CD4-positive, alpha-beta T cell (primary cell): ENCODE measurements at regions not wholly inside any gene's neighbourhood (a gene's known extent, or its start where the extent isn't known, plus 50 kb on each side); places are given as distances from the start of the nearest gene placed in this dataset.

Experiments
- ATAC-seq: fragments of 200-7000 bp; cut with Tn5 transposase; one replicate; pipeline ENCODE4 v1.10.0; 2022; ENCODE audit warnings: mild to moderate bottlenecking; ENCODE audit not compliant: poor library complexity
- CTCF ChIA-PET: fragments of 350-600 bp; sonication (Branson Sonifier 250); formaldehyde crosslinking; loops from one replicate; lab custom pipeline; 2021; ENCODE audit warnings: antibody characterized with exemption, inconsistent platforms; lab: Charles Lee
- POLR2A ChIA-PET: fragments of 350-600 bp; sonication (Branson Sonifier 250); formaldehyde crosslinking; loops from one replicate; lab custom pipeline; 2021; ENCODE audit warnings: antibody characterized with exemption, inconsistent platforms; lab: Charles Lee
- DNase-seq, 14 experiments: peaks; one replicate each; pipeline ENCODE4 v3.0.0-alpha.2; 2013 to 2020; ENCODE audit warnings: mixed read lengths in 2 of 14
- H3K27ac ChIP-seq, 2 donors: one replicate each; pipeline versions ENCODE4 v1.5.1 to v1.7.0; 2013; ENCODE audit warnings: low read length in 2 of 2, low read depth in 1 of 2, mild to moderate bottlenecking in 1 of 2
- H3K27me3 ChIP-seq, 2 experiments: 1 replicate in 1 of 2; 2 replicates in 1 of 2; pipeline versions ENCODE4 v1.6.1 to v1.7.0; 2013; ENCODE audit warnings: low read length in 2 of 2, control low read depth in 1 of 2, mild to moderate bottlenecking in 1 of 2, moderate library complexity in 1 of 2; ENCODE audit not compliant: insufficient read depth in 2 of 2, control insufficient read depth in 1 of 2
- H3K36me3 ChIP-seq: one replicate; pipeline ENCODE4 v1.6.1; 2013; ENCODE audit warnings: low read length, control low read depth; ENCODE audit not compliant: insufficient read depth
- H3K4me1 ChIP-seq: one replicate; pipeline ENCODE4 v1.6.1; 2013; ENCODE audit warnings: low read length, control low read depth; ENCODE audit not compliant: insufficient read depth
- H3K4me3 ChIP-seq: one replicate; pipeline ENCODE4 v1.5.1; 2013; ENCODE audit warnings: mild to moderate bottlenecking, low read length, moderate library complexity
- H3K9me3 ChIP-seq, 2 experiments: 1 replicate in 1 of 2; 2 replicates in 1 of 2; pipeline versions ENCODE4 v1.6.1 to v1.7.0; 2013; ENCODE audit warnings: low read length in 2 of 2, mild to moderate bottlenecking in 2 of 2, control low read depth in 1 of 2, moderate library complexity in 1 of 2; ENCODE audit not compliant: control insufficient read depth in 1 of 2, insufficient read depth in 1 of 2
- H3K27ac Mint-ChIP-seq: one replicate; pipeline ENCODE4 v1.8.0; 2020; ENCODE audit warnings: mixed read lengths
- H3K27me3 Mint-ChIP-seq: one replicate; pipeline ENCODE4 v1.8.0; 2021; ENCODE audit warnings: mixed read lengths
- H3K36me3 Mint-ChIP-seq: one replicate; pipeline ENCODE4 v1.8.0; 2021; ENCODE audit warnings: low read depth, mixed read lengths
- H3K4me1 Mint-ChIP-seq: one replicate; pipeline ENCODE4 v1.8.0; 2021; ENCODE audit warnings: low read depth, mixed read lengths
- H3K4me3 Mint-ChIP-seq: one replicate; pipeline ENCODE4 v1.8.0; 2020; ENCODE audit warnings: mild to moderate bottlenecking, mixed read lengths
- H3K9me3 Mint-ChIP-seq: one replicate; pipeline ENCODE4 v1.8.0; 2020; ENCODE audit warnings: mixed read lengths
- CTCF ChIP-seq: fragments of 200-600 bp; IDR thresholded peaks from one replicate; pipeline ENCODE4 v1.8.0; 2022; ENCODE audit warnings: antibody characterized with exemption, mild to moderate bottlenecking
- intact Hi-C, 2 experiments: fragments of 100-400 bp; cut with DNase I in 1 of 2; cut with micrococcal nuclease in 1 of 2; formaldehyde crosslinking; loops; one replicate each; pipeline versions ENCODE4 v1.15.1 to v1.9.0; 2023 to 2025; cut with DNase I, micrococcal nuclease

- CTCF ChIA-PET: no interaction called here
- Histone ChIP-seq H3K9me3 (no peaks in the 10 kb centered on the region), H3K36me3 (no peaks in the 10 kb centered on the region), H3K4me3 (no peak overlapping the region), H3K4me1 (no peaks in the 10 kb centered on the region), H3K27me3 (no peaks in the 10 kb centered on the region), H3K27ac (no peak overlapping the region)
- H3K9me3 Mint-ChIP-seq: peaks cover 2% of the 10 kb centered on the region
- no peak overlapping the region for H3K4me3 Mint-ChIP-seq
- intact Hi-C loops: no loop called here
- no peaks in the 10 kb centered on the region for H3K4me1 Mint-ChIP-seq
- TF ChIP-seq CTCF: no peak
- no peaks in the 10 kb centered on the region for H3K36me3 Mint-ChIP-seq
- no peaks in the 10 kb centered on the region for H3K27me3 Mint-ChIP-seq
- H3K27ac Mint-ChIP-seq: no peak overlapping the region
- POLR2A ChIA-PET: no interaction called here
- DNase-seq (no peak), ATAC-seq (no peak)
Measured at GRCh38 chr1:165011991-165012531, 344.5 kb downstream of the LMX1A start.

GRCh38 chr1:165011186-165011585 lies 345.3 kb downstream of the LMX1A start:
- no peaks in the 10 kb centered on the region for H3K27me3 ChIP-seq
- H3K4me3 Mint-ChIP-seq: no peak overlapping the region
- no peaks in the 10 kb centered on the region for H3K27me3 Mint-ChIP-seq
- no peaks in the 10 kb centered on the region for H3K36me3 ChIP-seq
- no peaks in the 10 kb centered on the region for H3K4me1 Mint-ChIP-seq
- DNase-seq (no peak), ATAC-seq (no peak)
- no peaks in the 10 kb centered on the region for H3K4me1 ChIP-seq
- peaks cover 2% of the 10 kb centered on the region for H3K9me3 Mint-ChIP-seq
- CTCF ChIA-PET: no interaction called here
- intact Hi-C loops: no loop called here
- no peaks in the 10 kb centered on the region for H3K36me3 Mint-ChIP-seq
- no peak overlapping the region for H3K4me3 ChIP-seq
- TF ChIP-seq CTCF: no peak
- H3K27ac Mint-ChIP-seq: no peak overlapping the region
- POLR2A ChIA-PET: no interaction called here
- H3K27ac ChIP-seq: no peak overlapping the region
- H3K9me3 ChIP-seq: no peaks in the 10 kb centered on the region

GRCh38 chr1:165010418-165011070 lies 346.0 kb downstream of the LMX1A start:
- Mint-ChIP-seq H3K4me1 (no peaks in the 10 kb centered on the region), H3K36me3 (no peaks in the 10 kb centered on the region), H3K4me3 (no peak overlapping the region), H3K9me3 (peaks cover 2% of the 10 kb centered on the region), H3K27me3 (no peaks in the 10 kb centered on the region), H3K27ac (no peak overlapping the region)
- Histone ChIP-seq H3K27me3 (no peaks in the 10 kb centered on the region), H3K9me3 (no peaks in the 10 kb centered on the region), H3K36me3 (no peaks in the 10 kb centered on the region), H3K4me3 (no peak overlapping the region), H3K27ac (no peak overlapping the region), H3K4me1 (no peaks in the 10 kb centered on the region)
- TF ChIP-seq CTCF: no peak
- intact Hi-C loops: no loop called here
- POLR2A ChIA-PET: no interaction called here
- DNase-seq: no peak
- ATAC-seq: no peak
- CTCF ChIA-PET: no interaction called here
